Lung (tissue), 11 donors: ENCODE measurements at regions not wholly inside any gene's neighbourhood (a gene's known extent, or its start where the extent isn't known, plus 50 kb on each side); places are given as distances from the start of the nearest gene placed in this dataset.

Experiments
- ATAC-seq: fragments of 200-7000 bp; cut with Tn5 transposase; one replicate; pipeline ENCODE4 v1.9.1; 2020; ENCODE audit warnings: moderate number of reproducible peaks; ENCODE audit not compliant: insufficient read depth, low FRiP score
- DNase-seq, 3 donors: peaks; one replicate each; pipeline ENCODE4 v3.0.0-alpha.2; 2013 to 2017
- H3K27ac ChIP-seq, 2 donors: one replicate each; pipeline ENCODE4 v1.5.1; 2013; ENCODE audit warnings: mild to moderate bottlenecking in 2 of 2, moderate library complexity in 2 of 2, control low read depth in 1 of 2, inconsistent platforms in 1 of 2, low read depth in 1 of 2, low read length in 1 of 2
- H3K27me3 ChIP-seq, 3 donors: one replicate each; pipeline ENCODE4 v1.5.1; 2013; ENCODE audit warnings: low read length in 2 of 3; ENCODE audit not compliant: control insufficient read depth in 3 of 3, insufficient read depth in 3 of 3
- H3K36me3 ChIP-seq, 4 donors: one replicate each; pipeline ENCODE4 v1.5.1; 2013; ENCODE audit warnings: low read length in 4 of 4, mild to moderate bottlenecking in 1 of 4, moderate library complexity in 1 of 4; ENCODE audit not compliant: control insufficient read depth in 4 of 4, insufficient read depth in 4 of 4
- H3K4me1 ChIP-seq, 5 donors: one replicate each; pipeline ENCODE4 v1.5.1; 2013; ENCODE audit warnings: low read length in 5 of 5, mild to moderate bottlenecking in 2 of 5, moderate library complexity in 1 of 5; ENCODE audit not compliant: control insufficient read depth in 5 of 5, insufficient read depth in 5 of 5
- H3K4me3 ChIP-seq: one replicate; pipeline ENCODE4 v1.5.1; 2013; ENCODE audit warnings: mild to moderate bottlenecking, control low read depth, moderate library complexity
- H3K9ac ChIP-seq, 2 donors: one replicate each; pipeline ENCODE4 v1.5.1; 2013; ENCODE audit warnings: low read length in 2 of 2, control low read depth in 1 of 2; ENCODE audit not compliant: insufficient read depth in 1 of 2
- H3K9me3 ChIP-seq, 4 donors: one replicate each; pipeline ENCODE4 v1.5.1; 2013; ENCODE audit warnings: low read length in 3 of 4, mild to moderate bottlenecking in 1 of 4, moderate library complexity in 1 of 4; ENCODE audit not compliant: control insufficient read depth in 4 of 4, insufficient read depth in 3 of 4
- WGBS, 2 donors: extraction: QIAGEN DNeasy Blood & Tissue Kit; methylation state at CpG; one replicate each; pipeline ENCODE4 v1.1.7; 2013; 5-methylcytosine and 5-hydroxymethylcytosine counted together
- TF ChIP-seq, protein P1 (sequence below): IDR thresholded peaks from 2 replicates; pipeline ENCODE4 v1.5.1; 2012; ENCODE audit warnings: mild to moderate bottlenecking; ENCODE audit errors: control extremely low read depth, extremely low read depth
- donor health status: control.
- donor health status: control.
- donor health status: Bipolar disorder and iron deficiency.
- donor health status: healthy.
- donor health status: DM: yes; HTN: yes; CAD: no.

DNA sequence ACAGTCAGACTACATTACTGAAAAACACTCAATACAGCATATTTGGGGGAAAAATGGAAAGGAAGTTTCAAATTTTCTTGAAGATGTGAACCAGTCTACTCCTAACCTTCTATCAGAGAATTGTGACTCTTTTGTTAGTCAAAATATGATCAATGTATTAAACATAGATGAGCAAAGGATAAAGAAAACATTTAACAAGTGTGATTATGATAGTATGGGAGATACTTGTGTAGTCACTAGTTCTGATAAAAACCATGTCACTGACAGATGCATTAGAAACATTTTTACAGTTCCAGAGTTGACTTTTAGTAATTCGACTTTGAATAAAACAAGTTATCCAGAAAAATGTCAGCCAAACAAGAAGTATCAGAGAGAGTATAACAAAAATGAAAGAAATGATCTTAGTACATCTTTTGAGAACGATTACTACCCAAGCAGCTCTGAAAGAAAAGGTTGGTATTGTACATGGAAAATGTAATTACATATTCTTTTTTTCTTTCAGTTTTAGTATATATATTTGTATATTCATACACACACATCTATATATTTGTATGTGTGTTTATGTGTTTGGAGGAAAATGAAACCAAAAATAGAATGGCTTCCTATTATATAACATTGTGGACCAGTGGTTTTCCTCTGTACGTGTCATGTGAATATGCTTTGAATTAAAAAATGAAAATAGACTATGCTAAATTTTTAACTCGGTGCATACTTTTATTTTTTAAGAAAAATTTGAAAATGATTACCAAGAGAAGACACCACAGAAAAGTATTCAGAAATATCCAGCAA is 63.3 kb upstream of the ABCD2 start:
- no peaks in the 10 kb centered on the region for H3K9me3 ChIP-seq
- no peaks in the 10 kb centered on the region for H3K4me1 ChIP-seq
- H3K27me3 ChIP-seq, result no peaks in the 10 kb centered on the region
- ATAC-seq (no peak), DNase-seq (no peak)
- no peak overlapping the region for H3K27ac ChIP-seq
- no peaks in the 10 kb centered on the region for H3K36me3 ChIP-seq
- no peak overlapping the region for H3K4me3 ChIP-seq
- no peak overlapping the region for H3K9ac ChIP-seq
- TF ChIP-seq, protein P1, sequence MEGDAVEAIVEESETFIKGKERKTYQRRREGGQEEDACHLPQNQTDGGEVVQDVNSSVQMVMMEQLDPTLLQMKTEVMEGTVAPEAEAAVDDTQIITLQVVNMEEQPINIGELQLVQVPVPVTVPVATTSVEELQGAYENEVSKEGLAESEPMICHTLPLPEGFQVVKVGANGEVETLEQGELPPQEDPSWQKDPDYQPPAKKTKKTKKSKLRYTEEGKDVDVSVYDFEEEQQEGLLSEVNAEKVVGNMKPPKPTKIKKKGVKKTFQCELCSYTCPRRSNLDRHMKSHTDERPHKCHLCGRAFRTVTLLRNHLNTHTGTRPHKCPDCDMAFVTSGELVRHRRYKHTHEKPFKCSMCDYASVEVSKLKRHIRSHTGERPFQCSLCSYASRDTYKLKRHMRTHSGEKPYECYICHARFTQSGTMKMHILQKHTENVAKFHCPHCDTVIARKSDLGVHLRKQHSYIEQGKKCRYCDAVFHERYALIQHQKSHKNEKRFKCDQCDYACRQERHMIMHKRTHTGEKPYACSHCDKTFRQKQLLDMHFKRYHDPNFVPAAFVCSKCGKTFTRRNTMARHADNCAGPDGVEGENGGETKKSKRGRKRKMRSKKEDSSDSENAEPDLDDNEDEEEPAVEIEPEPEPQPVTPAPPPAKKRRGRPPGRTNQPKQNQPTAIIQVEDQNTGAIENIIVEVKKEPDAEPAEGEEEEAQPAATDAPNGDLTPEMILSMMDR, result no peak
- 65 to 72% methylated on average over 4 of the region's 4 CpGs for WGBS, 2 donors

DNA sequence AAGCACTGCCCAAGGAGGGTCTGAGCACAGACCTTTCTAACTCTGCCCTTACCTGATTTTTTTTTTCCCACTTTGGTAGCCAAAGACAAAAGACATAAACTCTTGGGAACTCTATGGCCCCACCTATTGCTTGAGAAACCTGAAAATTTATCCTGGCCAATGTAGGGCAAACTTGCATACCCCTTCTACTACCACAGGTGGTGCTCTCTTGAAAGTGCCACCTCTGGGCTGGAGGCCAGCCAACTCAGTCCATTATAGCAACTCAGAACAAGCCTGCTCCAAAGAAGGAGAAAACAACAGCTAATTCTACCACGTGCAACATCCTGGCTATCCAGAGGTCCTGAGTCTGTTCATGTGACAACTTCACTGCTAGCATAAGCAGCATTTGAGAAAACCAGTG is 55.7 kb upstream of the ABCD2 start:
- 77 to 90% methylated on average over 1 of the region's 1 CpG for WGBS, 2 donors
- H3K9ac ChIP-seq, result no peak overlapping the region
- ATAC-seq, result no peak

DNA sequence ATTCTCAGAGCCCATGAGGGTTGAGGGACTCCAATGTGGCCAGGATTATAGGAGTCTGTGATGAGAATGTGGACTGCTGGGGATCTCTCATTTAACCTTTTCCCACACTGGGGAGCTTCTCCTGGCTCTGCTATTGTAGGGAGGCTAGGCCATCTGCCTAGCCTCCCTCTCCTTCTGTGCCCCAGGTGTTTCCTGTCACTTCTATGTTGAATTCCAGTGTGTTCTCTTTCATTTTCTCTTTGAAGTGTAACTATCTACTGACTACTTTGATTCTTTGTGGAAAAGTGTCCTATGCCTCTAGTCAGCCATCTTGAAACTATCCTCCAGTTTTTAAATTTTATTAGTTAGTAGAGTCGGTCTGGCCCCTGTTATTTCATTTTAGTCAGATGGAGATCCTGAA is 53.4 kb upstream of the ABCD2 start:
- Histone ChIP-seq H3K36me3 (no peaks in the 10 kb centered on the region), H3K27me3 (no peaks in the 10 kb centered on the region), H3K4me1 (no peaks in the 10 kb centered on the region), H3K4me3 (no peak overlapping the region), H3K27ac (no peak overlapping the region), H3K9me3 (peaks cover 0 to 21% (median 0%) of the 10 kb centered on the region in 4 donors), H3K9ac (no peak overlapping the region)
- 77 to 82% methylated on average over 1 of the region's 1 CpG for WGBS, 2 donors
- TF ChIP-seq, protein P1, result no peak
- DNase-seq (no peak), ATAC-seq (no peak)

More for the DNA sequence above, 55.7 kb upstream of the ABCD2 start:
- Histone ChIP-seq H3K4me3 (no peak overlapping the region), H3K27me3 (no peaks in the 10 kb centered on the region), H3K4me1 (no peaks in the 10 kb centered on the region), H3K27ac (no peak overlapping the region), H3K36me3 (no peaks in the 10 kb centered on the region), H3K9me3 (peaks cover 0 to 19% (median 0%) of the 10 kb centered on the region in 4 donors)
- TF ChIP-seq, protein P1, result no peak
- no peak for DNase-seq
